Loucy (cell line): ENCODE measurements at regions not wholly inside any gene's neighbourhood (a gene's known extent, or its start where the extent isn't known, plus 50 kb on each side); places are given as distances from the start of the nearest gene placed in this dataset.

ENCODE experiments used
- H2AFZ ChIP-seq: fragments of 200-600 bp; sonication (generic); 2 replicates; pipeline ENCODE4 v1.6.0; 2016; ENCODE audit warnings: antibody characterized with exemption, mild to moderate bottlenecking, low read length, moderate library complexity
- H3F3A ChIP-seq: fragments of 200-600 bp; 2 replicates; pipeline ENCODE4 v1.6.0; 2016; ENCODE audit warnings: antibody characterized with exemption, low read depth, mild to moderate bottlenecking
- H3K27me3 ChIP-seq: fragments of 200-600 bp; sonication (generic); 2 replicates; pipeline ENCODE4 v1.6.1; 2014; ENCODE audit warnings: low read length, mild to moderate bottlenecking; ENCODE audit not compliant: insufficient read depth, poor library complexity, severe bottlenecking
- H3K36me3 ChIP-seq: fragments of 200-600 bp; sonication (generic); 2 replicates; pipeline ENCODE4 v1.6.1; 2016; ENCODE audit warnings: low read length; ENCODE audit not compliant: insufficient read depth
- H3K4me1 ChIP-seq: fragments of 200-600 bp; sonication (generic); 2 replicates; pipeline ENCODE4 v1.5.1; 2014; ENCODE audit warnings: low read length, mild to moderate bottlenecking; ENCODE audit not compliant: insufficient read depth, poor library complexity, severe bottlenecking
- H3K4me2 ChIP-seq: fragments of 200-600 bp; sonication (generic); 2 replicates; pipeline ENCODE4 v1.6.0; 2014; ENCODE audit warnings: antibody characterized with exemption, low read length, low read depth, mild to moderate bottlenecking; ENCODE audit not compliant: poor library complexity, severe bottlenecking
- H3K4me3 ChIP-seq: fragments of 200-600 bp; sonication (generic); 2 replicates; pipeline ENCODE4 v1.5.1; 2014; ENCODE audit warnings: low read length, mild to moderate bottlenecking, mixed read lengths; ENCODE audit not compliant: poor library complexity, severe bottlenecking
- H3K79me2 ChIP-seq: fragments of 200-600 bp; sonication (generic); 2 replicates; pipeline ENCODE4 v1.6.1; 2014; ENCODE audit warnings: low read length; ENCODE audit not compliant: insufficient read depth
- H3K9ac ChIP-seq: fragments of 200-600 bp; sonication (generic); 2 replicates; pipeline ENCODE4 v1.6.0; 2014; ENCODE audit warnings: mild to moderate bottlenecking, low read depth, low read length, moderate library complexity; ENCODE audit not compliant: poor library complexity, severe bottlenecking
- H3K9me2 ChIP-seq: fragments of 200-600 bp; sonication (generic); replicated peaks from 2 replicates; pipeline ENCODE4 v1.6.1; 2016; ENCODE audit warnings: low read depth, low read length, mixed read lengths
- H3K9me3 ChIP-seq: fragments of 200-600 bp; sonication (generic); 2 replicates; pipeline ENCODE4 v1.6.1; 2014; ENCODE audit warnings: mild to moderate bottlenecking, antibody characterized with exemption, low read length, low read depth; ENCODE audit not compliant: insufficient read depth
- H4K20me1 ChIP-seq: fragments of 200-600 bp; sonication (generic); 2 replicates; pipeline ENCODE4 v1.6.0; 2014; ENCODE audit warnings: antibody characterized with exemption, low read length, mild to moderate bottlenecking; ENCODE audit not compliant: insufficient read depth, poor library complexity, severe bottlenecking
- CTCF ChIP-seq: fragments of 200-600 bp; sonication (generic); conservative IDR thresholded peaks from 2 replicates; pipeline ENCODE4 v1.5.1; 2014; ENCODE audit warnings: mild to moderate bottlenecking, antibody characterized with exemption, low read length
- EZH2phosphoT487 ChIP-seq: fragments of 200-600 bp; IDR thresholded peaks from 2 replicates; pipeline ENCODE4 v1.6.1; 2018; ENCODE audit warnings: antibody characterized with exemption, mild to moderate bottlenecking, moderate library complexity, borderline replicate concordance

- Histone ChIP-seq H3K27me3 (no peaks in the 10 kb centered on the region), H3K9ac (no peak overlapping the region), H4K20me1 (no peaks in the 10 kb centered on the region), H2AFZ (no peak overlapping the region), H3K4me3 (no peak overlapping the region), H3K9me2 (no peaks in the 10 kb centered on the region), H3K79me2 (no peaks in the 10 kb centered on the region), H3K36me3 (no peaks in the 10 kb centered on the region), H3K4me2 (no peak overlapping the region), H3F3A (no peaks in the 10 kb centered on the region), H3K4me1 (no peaks in the 10 kb centered on the region), H3K9me3 (peaks cover 2% of the 10 kb centered on the region; the same call in 1 of the 2 replicates)
- TF ChIP-seq EZH2phosphoT487 (no peak), CTCF (no peak)
Measured at GRCh38 chr10:131657985-131658330, 242.8 kb upstream of the PPP2R2D start.

DNA sequence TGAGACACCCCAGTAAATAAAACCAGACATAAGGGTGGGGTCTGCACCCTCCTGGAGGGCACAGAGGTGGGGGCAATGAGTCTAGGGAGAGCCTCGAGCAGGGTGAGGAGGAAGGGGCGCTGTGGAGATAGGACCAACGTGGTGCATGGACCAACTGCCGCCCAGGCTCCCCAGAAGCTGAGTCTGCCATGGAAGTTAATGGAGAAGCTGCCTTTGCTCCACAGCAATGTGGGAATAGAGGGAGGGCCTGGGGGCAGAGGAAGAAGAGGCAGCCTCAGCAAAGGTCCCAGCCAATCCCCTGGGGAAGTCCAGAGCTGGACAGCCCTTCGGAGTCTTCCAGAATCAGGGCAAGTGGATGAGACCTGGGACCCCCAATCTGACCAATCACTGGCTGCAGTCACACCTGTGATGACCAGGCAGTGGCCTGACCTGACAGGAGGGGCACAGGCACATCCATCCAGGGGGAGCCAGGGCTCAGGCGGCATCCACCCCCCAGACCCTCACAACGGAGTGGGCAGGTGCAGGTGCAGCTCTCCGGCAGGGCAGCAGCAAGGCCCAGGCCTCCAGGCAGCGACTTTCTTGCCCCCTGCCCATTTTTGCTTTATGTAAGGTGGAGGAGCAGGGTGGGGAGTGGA, 242.2 kb upstream of the PPP2R2D start:
- Histone ChIP-seq H3K4me3 (no peak overlapping the region), H3K27me3 (no peaks in the 10 kb centered on the region), H3K79me2 (no peaks in the 10 kb centered on the region), H4K20me1 (no peaks in the 10 kb centered on the region), H3F3A (no peaks in the 10 kb centered on the region), H2AFZ (no peak overlapping the region), H3K9me3 (peaks cover 2% of the 10 kb centered on the region; the same call in 1 of the 2 replicates), H3K9ac (no peak overlapping the region), H3K4me2 (no peak overlapping the region), H3K9me2 (no peaks in the 10 kb centered on the region), H3K36me3 (no peaks in the 10 kb centered on the region), H3K4me1 (no peaks in the 10 kb centered on the region)
- TF ChIP-seq CTCF = no peak
- TF ChIP-seq EZH2phosphoT487 = no peak

DNA sequence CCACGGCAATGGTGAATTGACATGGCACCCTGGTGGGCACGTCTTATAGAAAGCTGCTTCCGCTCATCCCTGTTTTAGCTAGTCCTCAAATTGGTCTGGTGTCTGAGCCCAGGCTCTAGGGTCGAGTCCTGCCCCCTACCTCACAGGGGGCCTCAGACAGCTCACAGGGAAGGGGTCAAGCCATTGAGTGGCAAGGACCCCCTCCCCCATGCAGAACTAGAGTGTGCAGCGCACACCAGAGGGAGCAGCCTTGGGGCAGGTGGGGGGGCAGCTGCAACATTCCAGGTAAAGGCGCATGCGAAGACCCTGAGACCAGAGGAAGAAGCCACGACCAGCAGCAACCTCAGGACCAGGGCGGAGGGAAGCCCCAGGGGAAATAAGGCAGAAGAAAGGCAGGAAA, 240.4 kb upstream of the PPP2R2D start:
- H3K4me1 ChIP-seq = no peaks in the 10 kb centered on the region
- H3K27me3 ChIP-seq = no peaks in the 10 kb centered on the region
- no peak overlapping the region for H2AFZ ChIP-seq
- no peaks in the 10 kb centered on the region for H3K9me2 ChIP-seq
- no peaks in the 10 kb centered on the region for H4K20me1 ChIP-seq
- H3F3A ChIP-seq = no peaks in the 10 kb centered on the region
- no peak for TF ChIP-seq CTCF
- no peak for TF ChIP-seq EZH2phosphoT487
- no peak overlapping the region for H3K9ac ChIP-seq
- no peaks in the 10 kb centered on the region for H3K36me3 ChIP-seq
- no peaks in the 10 kb centered on the region for H3K79me2 ChIP-seq
- H3K9me3 ChIP-seq = peaks cover 2% of the 10 kb centered on the region; the same call in 1 of the 2 replicates
- H3K4me3 ChIP-seq = no peak overlapping the region
- H3K4me2 ChIP-seq = no peak overlapping the region
